Heart left ventricle (tissue), 13 donors: ENCODE measurements at regions not wholly inside any gene's neighbourhood (a gene's known extent, or its start where the extent isn't known, plus 50 kb on each side); places are given as distances from the start of the nearest gene placed in this dataset.
"Not testable (repeated sequence)": the region's sequence is repeated elsewhere in the genome, so short reads cannot be mapped to it uniquely, and the experiment has no call there.

Experiments
- POLR2A ChIP-seq, 2 donors: fragments of 450-650 bp; IDR thresholded peaks; one replicate each; pipeline ENCODE4 v1.6.1; 2017; ENCODE audit warnings: antibody characterized with exemption in 2 of 2, mild to moderate bottlenecking in 2 of 2, moderate library complexity in 2 of 2
- TF ChIP-seq, protein P1 (sequence below), 12 donors: fragments of 200-600 bp; sonication (generic) in 4 of 12; IDR thresholded peaks; one replicate each; pipeline versions ENCODE4 v1.5.0 to v1.8.0; 2018 to 2022; ENCODE audit warnings: antibody characterized with exemption in 12 of 12, mild to moderate bottlenecking in 5 of 12
- donor health status: ischemic (EF 13 %, LVEDD 7.1; RV severe dilation, severe dysfunction).
- donor health status: DM: no; HTN: yes; CAD: no.
- donor health status: DM: no; HTN: no; CAD: no.
- donor health status: ischemic (EF 25% LVEDD 6.9; RV normal size, moderate dysfunction).
- donor health status: ischemic (EF 25% LVEDD 5.7; RV mildly dilated, moderate dysfunction).
- donor health status: ischemic (EF 35%, LVEDD 5.7; RV mildly dilated, moderate dysfunction).
- donor health status: nonischemic (EF 11% LVEDD 7.7; RV severe dilation, severe dysfunction).
- donor health status: DM: yes; HTN: yes; CAD: no.
- donor health status: PGD.
- donor health status: ischemic (EF 29% LVEDD 5.4; RV normal size, mild dysfunction).
- donor health status: nonischemic (EF 23%, LVEDD 6.1; RV moderate dilation, normal function).

DNA sequence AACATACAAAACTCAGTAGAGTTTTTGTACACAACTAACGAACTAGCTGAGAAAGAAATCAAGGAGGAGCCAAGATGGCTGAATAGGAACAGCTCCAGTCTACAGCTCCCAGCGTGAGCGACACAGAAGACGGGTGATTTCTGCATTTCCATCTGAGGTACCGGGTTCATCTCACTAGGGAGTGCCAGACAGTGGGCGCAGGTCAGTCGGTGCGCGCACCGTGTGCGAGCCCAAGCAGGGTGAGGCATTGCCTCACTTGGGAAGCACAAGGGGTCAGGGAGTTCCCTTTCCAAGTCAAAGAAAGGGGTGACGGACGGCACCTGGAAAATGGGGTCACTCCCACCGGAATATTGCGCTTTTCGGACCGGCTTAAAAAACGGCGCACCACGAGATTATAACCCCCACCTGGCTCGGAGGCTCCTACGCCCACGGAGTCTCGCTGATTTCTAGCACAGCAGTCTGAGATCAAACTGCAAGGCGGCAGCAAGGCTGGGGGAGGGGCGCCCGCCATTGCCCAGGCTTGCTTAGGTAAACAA is 200.3 kb downstream of the NKX6-1 start:
- TF ChIP-seq, protein P1, sequence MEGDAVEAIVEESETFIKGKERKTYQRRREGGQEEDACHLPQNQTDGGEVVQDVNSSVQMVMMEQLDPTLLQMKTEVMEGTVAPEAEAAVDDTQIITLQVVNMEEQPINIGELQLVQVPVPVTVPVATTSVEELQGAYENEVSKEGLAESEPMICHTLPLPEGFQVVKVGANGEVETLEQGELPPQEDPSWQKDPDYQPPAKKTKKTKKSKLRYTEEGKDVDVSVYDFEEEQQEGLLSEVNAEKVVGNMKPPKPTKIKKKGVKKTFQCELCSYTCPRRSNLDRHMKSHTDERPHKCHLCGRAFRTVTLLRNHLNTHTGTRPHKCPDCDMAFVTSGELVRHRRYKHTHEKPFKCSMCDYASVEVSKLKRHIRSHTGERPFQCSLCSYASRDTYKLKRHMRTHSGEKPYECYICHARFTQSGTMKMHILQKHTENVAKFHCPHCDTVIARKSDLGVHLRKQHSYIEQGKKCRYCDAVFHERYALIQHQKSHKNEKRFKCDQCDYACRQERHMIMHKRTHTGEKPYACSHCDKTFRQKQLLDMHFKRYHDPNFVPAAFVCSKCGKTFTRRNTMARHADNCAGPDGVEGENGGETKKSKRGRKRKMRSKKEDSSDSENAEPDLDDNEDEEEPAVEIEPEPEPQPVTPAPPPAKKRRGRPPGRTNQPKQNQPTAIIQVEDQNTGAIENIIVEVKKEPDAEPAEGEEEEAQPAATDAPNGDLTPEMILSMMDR (IDR thresholded peaks at IDR 0.05) = not testable (repeated sequence)
- not testable (repeated sequence) for TF ChIP-seq POLR2A (IDR thresholded peaks at IDR 0.05)
